ENCODE measurements at regions not wholly inside any gene's neighbourhood (a gene's known extent, or its start where the extent isn't known, plus 50 kb on each side); places are given as distances from the start of the nearest gene placed in this dataset.

GRCh38 chr6:137653706-137654059, 159.5 kb upstream of the OLIG3 start:
- H3K4me2 ChIP-seq (replicated peaks; ENCODE audit: low read depth, low read length, poor library complexity, severe bottlenecking) = no peak overlapping the region
- H3K27ac ChIP-seq (ENCODE audit: low read length in 2 of 2) = no peak overlapping the region
- DNase-seq = no peak
- no CpG with 5 or more reads among the region's 3 CpGs for WGBS (ENCODE audit: insufficient coverage)
- Mint-ChIP-seq H3K4me3 (no peak overlapping the region), H3K27ac (no peak overlapping the region), H3K27me3 (peaks cover 14% of the 10 kb centered on the region), H3K9me3 (ENCODE audit: insufficient read depth) (peaks cover 3% of the 10 kb centered on the region), H3K4me1 (no peaks in the 10 kb centered on the region)
- peaks cover 3 to 32% (median 22%) of the 10 kb centered on the region in 3 donors for H3K9me3 ChIP-seq (ENCODE audit: control extremely low read depth in 1 of 3, control insufficient read depth in 2 of 3, insufficient read depth in 1 of 3, low read length in 2 of 3)
- intact Hi-C loops (cut with micrococcal nuclease) = no loop called here
- H3K4me1 ChIP-seq (ENCODE audit: control insufficient read depth in 2 of 2, insufficient read depth in 2 of 2, low read length in 2 of 2) = no peaks in the 10 kb centered on the region
- ChIA-PET CTCF (no interaction called here), POLR2A (no interaction called here)
- H3K9ac ChIP-seq (ENCODE audit: low read length) = no peak overlapping the region
- H3K27me3 ChIP-seq (replicated peaks in 1 of 4; ENCODE audit: control extremely low read depth in 1 of 4, control insufficient read depth in 3 of 4, insufficient read depth in 4 of 4, low read length in 3 of 4) = peaks cover 0 to 6% (median 0%) of the 10 kb centered on the region in 4 experiments
- no peaks in the 10 kb centered on the region for H3K79me2 ChIP-seq (ENCODE audit: control insufficient read depth, insufficient read depth, low read length)
- TF ChIP-seq CTCF (IDR thresholded peaks at IDR 0.05) = no peak
- no peak for TF ChIP-seq EZH2 (IDR thresholded peaks at IDR 0.05; ENCODE audit: borderline replicate concordance, insufficient read depth, low read depth, low read length, poor library complexity, severe bottlenecking)
- H3K36me3 ChIP-seq (replicated peaks in 1 of 2; ENCODE audit: control extremely low read depth in 1 of 2, control insufficient read depth in 1 of 2, extremely low read depth in 1 of 2, insufficient read depth in 2 of 2, low read length in 1 of 2) = no peaks in the 10 kb centered on the region
- no peak for ATAC-seq (ENCODE audit: low read depth)
- H4K20me1 ChIP-seq (ENCODE audit: control insufficient read depth, insufficient read depth, low read length, poor library complexity, severe bottlenecking) = no peaks in the 10 kb centered on the region
- H2AFZ ChIP-seq (ENCODE audit: insufficient read depth, low read depth, low read length, poor library complexity, severe bottlenecking) = no peak overlapping the region
- H3K4me3 ChIP-seq (ENCODE audit: control extremely low read depth in 1 of 5, extremely low read depth in 1 of 5, insufficient read depth in 1 of 5, low read depth in 2 of 5, low read length in 4 of 5) = no peak overlapping the region

- POLR2A ChIA-PET = no interaction called here
- no peak overlapping the region for H2AFZ ChIP-seq (ENCODE audit: insufficient read depth, low read depth, low read length, poor library complexity, severe bottlenecking)
- no peak overlapping the region for H3K4me2 ChIP-seq (replicated peaks; ENCODE audit: low read depth, low read length, poor library complexity, severe bottlenecking)
- peaks cover 3% of the 10 kb centered on the region for H3K9me3 Mint-ChIP-seq (ENCODE audit: insufficient read depth)
- no peaks in the 10 kb centered on the region for H3K4me1 Mint-ChIP-seq
- H3K27me3 Mint-ChIP-seq = peaks cover 13% of the 10 kb centered on the region
- H4K20me1 ChIP-seq (ENCODE audit: control insufficient read depth, insufficient read depth, low read length, poor library complexity, severe bottlenecking) = no peaks in the 10 kb centered on the region
- no peak overlapping the region for H3K9ac ChIP-seq (ENCODE audit: low read length)
- H3K27ac Mint-ChIP-seq = no peak overlapping the region
- CTCF ChIA-PET = interaction anchor here (0.6 kb wide), 1 partner anchor 773 kb away, joined by 5 read pairs; no protein-coding TSS in a partner anchor
- no peaks in the 10 kb centered on the region for H3K36me3 ChIP-seq (replicated peaks in 1 of 2; ENCODE audit: control extremely low read depth in 1 of 2, control insufficient read depth in 1 of 2, extremely low read depth in 1 of 2, insufficient read depth in 2 of 2, low read length in 1 of 2)
- H3K9me3 ChIP-seq (ENCODE audit: control extremely low read depth in 1 of 3, control insufficient read depth in 2 of 3, insufficient read depth in 1 of 3, low read length in 2 of 3) = peaks cover 3 to 32% (median 22%) of the 10 kb centered on the region in 3 donors
- peaks cover 0 to 3% (median 0%) of the 10 kb centered on the region in 4 experiments for H3K27me3 ChIP-seq (replicated peaks in 1 of 4; ENCODE audit: control extremely low read depth in 1 of 4, control insufficient read depth in 3 of 4, insufficient read depth in 4 of 4, low read length in 3 of 4)
- H3K79me2 ChIP-seq (ENCODE audit: control insufficient read depth, insufficient read depth, low read length) = no peaks in the 10 kb centered on the region
- H3K27ac ChIP-seq (ENCODE audit: low read length in 2 of 2) = no peak overlapping the region
- no peak for DNase-seq
- no peak for ATAC-seq (ENCODE audit: low read depth)
- H3K4me1 ChIP-seq (ENCODE audit: control insufficient read depth in 2 of 2, insufficient read depth in 2 of 2, low read length in 2 of 2) = no peaks in the 10 kb centered on the region
- no CpG with 5 or more reads among the region's 1 CpG for WGBS (ENCODE audit: insufficient coverage)
- intact Hi-C loops (cut with micrococcal nuclease) = no loop called here
- H3K4me3 ChIP-seq (ENCODE audit: control extremely low read depth in 1 of 5, extremely low read depth in 1 of 5, insufficient read depth in 1 of 5, low read depth in 2 of 5, low read length in 4 of 5) = no peak overlapping the region
- TF ChIP-seq CTCF (IDR thresholded peaks at IDR 0.05) = no peak
- TF ChIP-seq EZH2 (IDR thresholded peaks at IDR 0.05; ENCODE audit: borderline replicate concordance, insufficient read depth, low read depth, low read length, poor library complexity, severe bottlenecking) = no peak
- H3K4me3 Mint-ChIP-seq = no peak overlapping the region
Measured at GRCh38 chr6:137654365-137654981, 160.3 kb upstream of the OLIG3 start.
